ENCODE measurements at regions not wholly inside any gene's neighbourhood (a gene's known extent, or its start where the extent isn't known, plus 50 kb on each side); places are given as distances from the start of the nearest gene placed in this dataset.
"Not testable (repeated sequence)": the region's sequence is repeated elsewhere in the genome, so short reads cannot be mapped to it uniquely, and the experiment has no call there.

DNA sequence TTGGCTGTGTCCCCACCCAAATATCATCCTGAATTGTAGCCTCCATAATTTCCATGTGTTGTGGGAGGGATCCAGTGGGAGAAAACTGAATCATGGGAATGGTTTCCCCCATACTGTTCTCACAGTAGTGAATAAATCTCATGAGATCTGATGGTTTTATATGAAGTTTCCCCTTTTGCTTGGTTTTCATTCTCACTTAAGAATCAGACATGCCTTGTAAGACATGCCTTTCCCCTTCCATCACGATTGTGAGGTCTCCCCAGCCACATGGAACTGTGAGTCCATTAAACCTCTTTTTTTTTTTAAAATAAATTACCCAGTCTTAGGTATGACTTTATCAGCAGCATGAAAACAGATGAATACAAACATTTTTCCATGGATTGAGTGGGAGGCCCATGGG lies 652.9 kb downstream of the ETNK1 start:
- no peak for DNase-seq (ENCODE audit: low read depth, low spot score)
- in situ Hi-C loops (cut with HindIII; ENCODE audit: low sequenced_read_pairs) = no loop called here
- TF ChIP-seq, protein P1, sequence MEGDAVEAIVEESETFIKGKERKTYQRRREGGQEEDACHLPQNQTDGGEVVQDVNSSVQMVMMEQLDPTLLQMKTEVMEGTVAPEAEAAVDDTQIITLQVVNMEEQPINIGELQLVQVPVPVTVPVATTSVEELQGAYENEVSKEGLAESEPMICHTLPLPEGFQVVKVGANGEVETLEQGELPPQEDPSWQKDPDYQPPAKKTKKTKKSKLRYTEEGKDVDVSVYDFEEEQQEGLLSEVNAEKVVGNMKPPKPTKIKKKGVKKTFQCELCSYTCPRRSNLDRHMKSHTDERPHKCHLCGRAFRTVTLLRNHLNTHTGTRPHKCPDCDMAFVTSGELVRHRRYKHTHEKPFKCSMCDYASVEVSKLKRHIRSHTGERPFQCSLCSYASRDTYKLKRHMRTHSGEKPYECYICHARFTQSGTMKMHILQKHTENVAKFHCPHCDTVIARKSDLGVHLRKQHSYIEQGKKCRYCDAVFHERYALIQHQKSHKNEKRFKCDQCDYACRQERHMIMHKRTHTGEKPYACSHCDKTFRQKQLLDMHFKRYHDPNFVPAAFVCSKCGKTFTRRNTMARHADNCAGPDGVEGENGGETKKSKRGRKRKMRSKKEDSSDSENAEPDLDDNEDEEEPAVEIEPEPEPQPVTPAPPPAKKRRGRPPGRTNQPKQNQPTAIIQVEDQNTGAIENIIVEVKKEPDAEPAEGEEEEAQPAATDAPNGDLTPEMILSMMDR (IDR thresholded peaks at IDR 0.05; ENCODE audit: low read depth, low read length) = no peak

DNA sequence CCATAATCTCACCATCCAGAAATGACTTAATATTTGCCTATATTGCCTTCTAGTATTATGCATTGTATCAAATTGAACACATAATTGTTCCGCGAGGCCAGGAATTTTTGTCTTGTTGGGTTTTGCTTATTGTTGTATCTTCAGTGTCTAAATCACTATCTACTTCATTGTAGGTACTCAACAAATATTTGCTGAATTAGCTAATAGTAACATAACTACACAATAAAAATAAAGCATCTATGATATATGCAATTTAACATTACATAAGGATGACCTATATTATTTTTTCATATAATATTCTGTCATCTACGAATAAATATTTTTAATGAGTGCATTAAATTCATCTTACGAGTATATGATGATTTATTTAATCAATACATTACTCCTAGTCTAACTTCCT lies 656.3 kb downstream of the ETNK1 start:
- in situ Hi-C loops (cut with HindIII; ENCODE audit: low sequenced_read_pairs) = no loop called here
- no peak overlapping the region for H3K4me3 ChIP-seq (ENCODE audit: low read depth, low read length)
- TF ChIP-seq, protein P1 (IDR thresholded peaks at IDR 0.05; ENCODE audit: low read depth, low read length) = no peak
- no peak for DNase-seq (ENCODE audit: low read depth, low spot score)

More for the DNA sequence above, 652.9 kb downstream of the ETNK1 start:
- no peak overlapping the region for H3K4me3 ChIP-seq (ENCODE audit: low read depth, low read length)

DNA sequence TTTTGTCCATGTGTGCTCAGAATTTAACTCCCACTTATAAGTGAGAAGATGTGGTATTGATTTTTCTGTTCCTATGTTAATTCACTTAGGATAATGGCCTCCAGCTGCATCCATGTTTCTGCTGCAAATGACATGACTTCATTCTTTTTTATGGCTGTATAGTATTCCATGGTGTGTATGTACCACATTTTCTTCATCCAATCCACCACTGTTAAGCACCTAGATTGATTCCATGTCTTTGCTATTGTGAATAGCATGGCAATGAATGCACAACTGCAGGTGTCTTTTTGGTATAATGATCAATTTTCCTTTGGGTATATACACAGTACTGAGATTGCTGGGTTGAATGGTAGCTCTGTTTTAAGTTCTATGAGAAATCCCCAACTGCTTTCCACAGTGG lies 657.7 kb downstream of the ETNK1 start:
- TF ChIP-seq, protein P1 (IDR thresholded peaks at IDR 0.05; ENCODE audit: low read depth, low read length) = no peak
- no peak for DNase-seq (ENCODE audit: low read depth, low spot score)

DNA sequence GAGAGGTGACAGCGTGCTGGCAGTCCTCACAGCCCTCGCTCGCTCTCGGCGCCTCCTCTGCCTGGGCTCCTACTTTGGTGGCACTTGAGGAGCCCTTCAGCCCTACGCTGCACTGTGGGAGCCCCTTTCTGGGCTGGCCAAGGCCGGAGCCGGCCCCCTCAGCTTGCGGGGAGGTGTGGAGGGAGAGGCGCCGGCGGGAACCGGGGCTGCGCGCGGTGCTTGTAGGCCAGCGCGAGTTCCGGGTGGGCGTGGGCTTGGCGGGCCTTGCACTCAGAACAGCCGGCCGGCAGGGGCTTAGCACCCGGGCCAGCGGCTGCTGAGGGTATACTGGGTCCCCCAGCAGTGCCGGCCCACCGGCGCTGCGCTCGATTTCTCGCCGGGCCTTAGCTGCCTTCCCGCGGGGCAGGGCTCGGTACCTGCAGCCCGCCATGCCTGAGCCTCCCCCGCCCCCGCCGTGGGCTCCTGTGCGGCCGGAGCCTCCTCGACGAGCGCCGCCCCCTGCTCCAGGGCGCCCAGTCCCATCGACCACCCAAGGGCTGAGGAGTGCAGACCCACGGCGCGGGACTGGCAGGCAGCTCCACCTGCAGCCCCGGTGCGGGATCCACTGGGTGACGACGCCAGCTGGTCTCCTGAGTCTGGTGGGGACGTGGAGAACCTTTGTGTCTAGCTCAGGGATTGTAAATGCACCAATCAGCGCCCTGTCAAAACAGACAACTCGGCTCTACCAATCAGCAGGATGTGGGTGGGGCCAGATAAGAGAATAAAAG lies 661.0 kb downstream of the ETNK1 start:
- DNase-seq (ENCODE audit: low read depth, low spot score); in situ Hi-C loops (cut with HindIII; ENCODE audit: low sequenced_read_pairs); H3K4me3 ChIP-seq (ENCODE audit: low read depth, low read length): not testable (repeated sequence)

More for the DNA sequence above, 657.7 kb downstream of the ETNK1 start:
- in situ Hi-C loops (cut with HindIII; ENCODE audit: low sequenced_read_pairs) = no loop called here
- no peak overlapping the region for H3K4me3 ChIP-seq (ENCODE audit: low read depth, low read length)

DNA sequence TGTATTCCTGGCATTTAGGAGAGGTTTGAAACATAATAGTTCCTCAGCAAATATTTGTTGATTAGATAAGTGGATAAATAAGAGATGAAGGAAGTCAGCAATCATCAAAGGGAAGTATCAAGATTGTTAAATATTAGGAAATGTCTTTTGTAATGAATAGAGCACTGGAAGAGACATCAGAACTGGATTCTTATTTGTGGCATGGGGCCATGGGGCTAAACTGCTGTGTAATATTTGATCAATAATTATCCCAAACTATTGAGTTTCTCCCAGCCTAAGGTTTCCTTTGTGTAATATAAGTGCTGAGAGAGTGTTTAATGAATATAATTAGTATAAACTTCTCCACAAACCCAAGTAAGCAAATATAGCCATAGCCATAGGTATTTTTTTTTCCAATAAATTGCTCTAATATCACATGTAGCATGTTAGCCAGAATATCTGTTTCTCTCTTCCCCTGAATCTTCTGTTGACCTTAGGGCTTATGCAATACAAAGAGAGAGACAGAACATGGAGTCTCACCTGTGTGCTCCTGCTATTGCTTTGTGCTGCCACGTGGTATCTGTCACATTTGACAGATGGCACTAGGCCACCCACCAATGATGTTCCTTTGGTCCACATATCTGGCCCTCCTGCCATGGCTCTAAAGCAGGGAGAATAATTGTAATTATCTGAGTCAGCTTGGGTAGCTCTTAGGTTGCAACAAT lies 658.7 kb downstream of the SOX5 start:
- TF ChIP-seq, protein P1 (IDR thresholded peaks at IDR 0.05; ENCODE audit: low read depth, low read length) = no peak
- H3K4me3 ChIP-seq (ENCODE audit: low read depth, low read length) = no peak overlapping the region
- in situ Hi-C loops (cut with HindIII; ENCODE audit: low sequenced_read_pairs) = no loop called here
- DNase-seq (ENCODE audit: low read depth, low spot score) = no peak

DNA sequence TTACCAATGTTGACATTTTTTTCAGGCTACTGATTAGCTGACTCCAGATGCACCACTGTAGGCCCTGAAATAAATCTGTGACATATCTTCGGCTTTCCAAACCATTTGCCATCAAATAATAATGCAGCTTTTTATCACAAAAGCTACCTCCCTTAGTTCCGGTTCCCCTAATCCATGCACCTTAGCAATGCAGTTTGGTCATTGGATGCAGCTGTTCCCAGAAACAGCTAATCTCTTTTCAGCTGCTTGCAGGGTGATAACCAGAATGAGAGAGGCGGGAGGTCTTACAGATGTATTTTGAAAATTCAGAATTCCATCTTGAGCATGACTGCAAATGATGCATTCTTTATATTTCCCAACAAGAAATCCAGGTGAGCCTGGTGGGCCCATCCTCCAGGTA lies 646.2 kb downstream of the SOX5 start:
- TF ChIP-seq, protein P1 (IDR thresholded peaks at IDR 0.05; ENCODE audit: low read depth, low read length) = no peak
- DNase-seq (ENCODE audit: low read depth, low spot score) = no peak
- in situ Hi-C loops (cut with HindIII; ENCODE audit: low sequenced_read_pairs) = no loop called here
- no peak overlapping the region for H3K4me3 ChIP-seq (ENCODE audit: low read depth, low read length)

DNA sequence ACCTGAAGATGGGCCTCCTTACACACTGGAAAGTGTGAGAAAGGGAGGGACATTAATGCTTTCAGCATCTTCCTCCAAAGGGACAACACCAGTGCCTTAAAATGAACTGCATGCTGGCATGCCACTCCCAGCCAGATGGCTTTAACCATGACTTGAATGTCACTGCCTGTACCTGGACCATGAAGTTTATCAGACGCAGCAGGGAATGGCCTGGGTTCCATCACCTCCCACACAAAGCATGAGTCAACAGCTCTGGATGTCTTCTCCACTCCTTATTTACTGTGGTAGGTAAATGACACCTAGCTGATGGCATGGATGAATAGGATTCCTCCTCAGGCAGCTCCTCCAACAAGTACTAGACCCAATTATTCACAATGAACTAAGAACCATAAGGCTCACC lies 645.6 kb downstream of the SOX5 start:
- TF ChIP-seq, protein P1 (IDR thresholded peaks at IDR 0.05; ENCODE audit: low read depth, low read length) = no peak
- H3K4me3 ChIP-seq (ENCODE audit: low read depth, low read length) = no peak overlapping the region
- no peak for DNase-seq (ENCODE audit: low read depth, low spot score)
- in situ Hi-C loops (cut with HindIII; ENCODE audit: low sequenced_read_pairs) = no loop called here
